ENCODE measurements at regions not wholly inside any gene's neighbourhood (a gene's known extent, or its start where the extent isn't known, plus 50 kb on each side); places are given as distances from the start of the nearest gene placed in this dataset.

GRCh38 chr10:6850452-6850851 lies 270.4 kb upstream of the PRKCQ start:
- no peak for TF ChIP-seq CTCF (conservative IDR thresholded peaks at IDR 0.05; ENCODE audit: low read depth, low read length)
- no peak overlapping the region for H3K4me3 ChIP-seq (ENCODE audit: low read depth, low read length)
- no peak for DNase-seq (ENCODE audit: low read depth)

GRCh38 chr10:6847561-6847960 lies 267.5 kb upstream of the PRKCQ start:
- DNase-seq (ENCODE audit: low read depth), result no peak
- H3K4me3 ChIP-seq (ENCODE audit: low read depth, low read length), result no peak overlapping the region
- no peak for TF ChIP-seq CTCF (conservative IDR thresholded peaks at IDR 0.05; ENCODE audit: low read depth, low read length)

GRCh38 chr10:6843894-6844650 lies 264.0 kb upstream of the PRKCQ start:
- no peak for DNase-seq (ENCODE audit: low read depth)
- TF ChIP-seq CTCF (conservative IDR thresholded peaks at IDR 0.05; ENCODE audit: low read depth, low read length), result no peak
- no peak overlapping the region for H3K4me3 ChIP-seq (ENCODE audit: low read depth, low read length)

- H3K4me3 ChIP-seq (ENCODE audit: low read depth, low read length), result no peak overlapping the region
- no peak for DNase-seq (ENCODE audit: low read depth)
- no peak for TF ChIP-seq CTCF (conservative IDR thresholded peaks at IDR 0.05; ENCODE audit: low read depth, low read length)
Measured at GRCh38 chr10:6843481-6843881, 263.4 kb upstream of the PRKCQ start.

GRCh38 chr10:6842722-6843121 lies 262.6 kb upstream of the PRKCQ start:
- no peak overlapping the region for H3K4me3 ChIP-seq (ENCODE audit: low read depth, low read length)
- no peak for DNase-seq (ENCODE audit: low read depth)

GRCh38 chr10:6841761-6842160 lies 261.7 kb upstream of the PRKCQ start:
- DNase-seq (ENCODE audit: low read depth), result no peak
- H3K4me3 ChIP-seq (ENCODE audit: low read depth, low read length), result no peak overlapping the region
- TF ChIP-seq CTCF (conservative IDR thresholded peaks at IDR 0.05; ENCODE audit: low read depth, low read length), result no peak

More at GRCh38 chr10:6842722-6843121, 262.6 kb upstream of the PRKCQ start:
- no peak for TF ChIP-seq CTCF (conservative IDR thresholded peaks at IDR 0.05; ENCODE audit: low read depth, low read length)

- DNase-seq (ENCODE audit: low read depth), result no peak
- TF ChIP-seq CTCF (conservative IDR thresholded peaks at IDR 0.05; ENCODE audit: low read depth, low read length), result no peak
- H3K4me3 ChIP-seq (ENCODE audit: low read depth, low read length), result no peak overlapping the region
Measured at GRCh38 chr10:6840766-6841165, 260.7 kb upstream of the PRKCQ start.
